GM18519 (cell line): ENCODE measurements at regions not wholly inside any gene's neighbourhood (a gene's known extent, or its start where the extent isn't known, plus 50 kb on each side); places are given as distances from the start of the nearest gene placed in this dataset.

Experiments used
- ATAC-seq: cut with Tn5 transposase; IDR thresholded peaks from one replicate; pipeline ENCODE4 v1.9.1; 2021; ENCODE audit warnings: mild to moderate bottlenecking, moderate library complexity; ENCODE audit not compliant: unreplicated experiment, low FRiP score

GRCh38 chr6:22073516-22074198 is 223.2 kb downstream of the PRL start:
- no peak for ATAC-seq

DNA sequence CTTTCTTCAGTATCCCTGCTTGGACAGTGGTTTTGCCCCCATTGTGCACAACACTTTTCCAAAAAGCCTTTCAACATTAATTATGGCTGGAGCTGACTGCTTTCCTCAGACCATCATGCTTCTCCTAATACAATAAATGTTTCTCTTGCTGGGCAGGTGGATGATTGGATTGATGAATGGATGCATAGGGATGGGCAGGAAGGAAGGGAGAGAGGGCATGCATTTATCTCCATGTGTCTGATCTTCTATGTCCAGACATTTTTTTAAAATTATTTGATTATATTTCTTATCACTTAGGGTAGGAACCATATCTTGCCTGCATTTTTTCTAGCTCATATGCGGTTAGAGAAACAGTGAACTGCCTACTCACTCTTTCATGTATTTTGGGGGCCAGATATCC is 218.5 kb downstream of the PRL start:
- ATAC-seq, result no peak

GRCh38 chr6:22078802-22079545 is 217.9 kb downstream of the PRL start:
- no peak for ATAC-seq

DNA sequence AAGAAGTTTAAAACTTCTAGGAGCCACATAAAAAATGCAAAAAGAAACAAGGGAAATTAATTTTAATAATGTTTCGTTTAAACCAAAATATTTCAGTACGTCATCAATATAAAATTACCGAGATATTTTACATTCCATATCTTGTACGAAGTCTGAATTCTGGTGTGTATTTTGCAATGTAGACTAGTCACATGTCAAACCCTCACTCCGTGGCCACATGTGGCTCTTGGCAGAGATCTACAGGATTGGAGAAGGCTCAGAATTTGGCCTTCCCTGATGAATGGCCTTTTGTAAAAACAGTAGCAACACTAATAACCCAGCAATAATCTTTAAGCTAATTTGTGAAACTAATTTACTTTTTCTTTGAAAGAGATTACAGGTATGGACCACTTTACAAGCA is 217.1 kb downstream of the PRL start:
- ATAC-seq, result no peak

DNA sequence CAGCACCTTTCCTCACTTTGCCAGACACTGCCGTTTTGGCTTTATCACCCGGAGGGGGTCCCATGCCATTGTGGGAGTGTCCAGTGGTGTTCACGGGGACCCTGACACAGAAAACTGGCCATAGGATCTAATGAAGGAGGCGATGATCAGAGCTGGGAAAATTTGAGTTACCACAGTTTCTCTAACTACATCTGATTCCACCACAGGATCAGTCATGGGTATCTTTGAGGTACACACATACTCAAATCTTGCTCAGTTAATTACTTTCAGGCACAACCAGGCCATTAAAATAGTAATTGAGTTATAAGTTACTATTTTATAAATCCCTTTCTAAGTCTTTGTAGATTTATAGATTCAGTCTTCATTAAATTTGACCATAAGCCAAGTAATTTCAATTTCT is 215.1 kb downstream of the PRL start:
- peak; percentile 82 for ATAC-seq

DNA sequence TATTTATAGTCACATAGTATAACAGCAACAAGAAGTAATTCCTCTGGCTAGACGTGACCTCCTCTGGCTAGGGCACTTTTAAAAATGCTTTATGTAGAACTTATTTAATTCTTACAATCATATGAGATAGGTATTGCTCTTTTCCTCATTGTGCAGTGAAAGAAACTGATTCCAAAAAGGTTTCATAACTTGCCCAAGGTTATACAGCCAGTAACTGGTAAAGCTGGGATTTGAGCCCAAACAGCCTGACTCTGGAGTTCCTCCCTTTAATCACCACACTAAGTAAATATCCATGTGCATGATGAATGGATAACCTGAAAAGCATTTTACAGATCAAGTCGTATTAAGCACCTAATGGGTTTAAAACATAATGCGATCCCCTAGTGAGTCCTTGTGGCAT is 214.6 kb downstream of the PRL start:
- no peak for ATAC-seq

- ATAC-seq, result no peak
These were observed 213.7 kb downstream of the PRL start for GRCh38 chr6:22083119-22083518.

DNA sequence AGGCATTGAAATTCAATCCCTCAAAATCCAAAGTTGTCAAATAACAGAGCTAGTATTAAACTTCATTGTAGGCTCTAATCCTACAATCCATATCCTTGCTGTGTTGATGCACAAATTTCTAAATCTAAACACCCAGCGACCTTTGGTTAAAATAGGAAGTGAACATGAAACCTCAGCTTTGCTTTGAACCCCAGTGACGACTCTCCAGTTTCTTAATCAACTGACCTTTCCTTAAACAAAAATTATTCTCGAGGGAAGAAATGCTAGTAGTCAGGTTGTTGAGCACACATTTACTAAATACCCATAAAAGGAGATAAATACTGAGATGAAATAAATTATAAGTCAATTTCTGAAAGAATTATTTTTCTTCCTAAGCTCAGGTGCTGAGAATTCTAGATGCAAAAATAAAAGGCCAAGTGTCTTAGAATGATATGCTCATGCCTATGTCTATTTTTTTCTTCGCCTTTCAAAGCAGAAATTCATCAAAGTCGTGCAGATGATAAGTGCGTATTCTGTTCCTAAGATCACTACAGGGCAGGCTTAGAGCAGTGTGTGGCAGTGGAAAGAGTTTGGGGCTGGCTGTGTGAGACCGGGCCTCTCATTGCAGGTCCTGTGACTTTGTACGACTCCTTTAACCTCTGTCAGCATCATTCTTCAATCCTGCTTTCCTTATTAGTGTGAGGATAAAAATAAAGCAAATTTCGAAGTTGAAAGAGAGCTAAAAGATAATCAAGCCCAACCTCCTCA is 208.7 kb downstream of the PRL start:
- ATAC-seq, result no peak

GRCh38 chr6:22091424-22091948 is 205.3 kb downstream of the PRL start:
- ATAC-seq, result no peak

DNA sequence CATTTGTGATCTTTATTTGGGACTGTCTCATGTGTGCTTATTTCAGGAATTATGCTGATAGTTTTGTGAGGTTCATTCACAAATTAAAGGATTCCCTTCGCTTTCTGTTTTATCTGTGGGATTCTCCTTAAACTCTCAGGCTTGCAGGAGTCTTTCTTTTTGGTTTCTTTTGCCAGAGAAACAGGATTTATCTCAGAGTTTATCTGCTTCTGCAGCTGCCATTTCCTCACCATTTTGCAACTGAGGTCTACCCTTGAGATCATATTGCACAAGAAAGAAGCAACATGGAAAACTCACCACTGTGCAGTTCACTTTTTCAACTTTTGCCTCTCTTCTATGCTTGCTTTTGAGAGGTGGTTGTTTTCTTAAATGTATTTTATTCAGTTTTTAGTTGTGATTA is 201.0 kb downstream of the PRL start:
- no peak for ATAC-seq

DNA sequence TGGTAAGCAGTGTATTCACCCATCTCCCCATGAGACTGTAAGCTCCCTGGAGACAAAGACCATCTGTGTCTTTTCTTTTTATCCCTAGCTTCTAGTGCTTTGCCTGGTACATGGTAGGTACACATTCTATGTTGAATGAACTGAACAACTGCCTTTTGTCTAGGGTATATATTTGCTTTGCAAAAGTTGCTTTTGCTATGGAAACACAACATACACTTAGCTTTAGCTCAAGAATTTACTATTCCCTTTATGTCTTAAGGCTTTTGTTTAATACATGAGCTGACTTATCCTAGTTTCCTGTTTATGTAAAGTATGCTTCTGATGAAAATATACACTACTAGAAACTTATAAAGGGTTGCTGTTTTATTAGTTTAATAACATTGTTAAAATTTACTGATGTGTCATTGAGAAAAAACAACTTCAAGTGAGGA is 198.2 kb downstream of the PRL start:
- ATAC-seq, result no peak

GRCh38 chr6:22099231-22099630 is 197.6 kb downstream of the PRL start:
- no peak for ATAC-seq

DNA sequence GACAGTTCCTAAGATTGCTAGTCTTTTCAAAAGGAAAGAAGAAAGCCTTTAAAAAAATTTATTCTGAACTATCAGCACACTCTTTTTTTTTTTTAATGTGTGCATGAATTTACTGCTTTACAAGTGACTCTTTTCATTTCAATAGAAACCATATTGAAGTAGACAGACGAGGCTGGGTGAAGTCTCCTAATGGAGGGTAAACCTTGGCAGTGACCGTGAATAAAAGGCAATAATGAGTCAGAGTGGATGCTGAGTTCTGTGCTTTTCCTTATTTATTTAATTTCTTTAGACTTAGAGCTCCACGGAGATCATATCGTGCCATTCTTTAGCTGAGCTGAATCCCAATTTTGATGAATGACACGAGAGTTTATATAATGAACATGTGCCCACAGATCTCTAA is 196.9 kb downstream of the PRL start:
- ATAC-seq, result no peak

DNA sequence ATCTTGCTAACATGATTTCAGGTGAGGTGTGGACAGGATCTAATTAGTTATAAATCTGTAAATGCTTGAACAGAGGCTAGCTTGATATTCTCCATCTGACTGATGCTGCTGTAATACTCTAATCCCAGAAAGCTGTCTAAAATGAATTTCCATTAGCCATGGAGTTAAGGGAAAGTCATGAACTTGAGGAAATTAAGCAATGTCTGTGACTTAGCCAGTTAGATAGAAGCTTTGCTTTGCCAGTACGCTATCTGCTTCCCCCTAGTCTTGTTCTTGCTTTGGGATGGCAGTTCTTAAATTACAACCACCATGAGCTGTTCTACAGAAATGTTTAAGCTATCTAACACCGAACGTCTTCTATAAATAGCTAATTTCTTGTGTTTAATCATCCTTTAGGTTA is 195.7 kb downstream of the PRL start:
- ATAC-seq, result no peak

DNA sequence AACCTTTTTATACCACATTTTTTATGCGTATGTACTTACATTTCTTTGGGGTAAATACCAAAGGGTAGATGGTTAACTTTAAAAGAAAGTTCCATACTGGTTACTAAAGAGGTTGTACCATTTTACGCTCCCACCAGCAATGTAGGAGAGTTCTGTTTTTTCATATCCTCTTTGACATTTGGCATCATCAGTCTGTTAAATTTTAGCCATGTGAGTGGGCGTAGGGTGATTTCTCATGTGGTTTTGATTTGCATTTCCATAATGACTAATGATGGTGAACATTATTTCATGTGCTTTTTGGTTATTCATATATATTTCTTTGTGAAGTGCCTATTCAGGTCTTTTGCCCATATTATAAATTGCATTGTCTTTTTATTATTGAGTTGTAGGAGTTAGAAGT is 194.2 kb downstream of the PRL start:
- ATAC-seq, result peak; percentile 91

- no peak for ATAC-seq
These were observed 190.4 kb downstream of the PRL start for GRCh38 chr6:22106451-22106850.

DNA sequence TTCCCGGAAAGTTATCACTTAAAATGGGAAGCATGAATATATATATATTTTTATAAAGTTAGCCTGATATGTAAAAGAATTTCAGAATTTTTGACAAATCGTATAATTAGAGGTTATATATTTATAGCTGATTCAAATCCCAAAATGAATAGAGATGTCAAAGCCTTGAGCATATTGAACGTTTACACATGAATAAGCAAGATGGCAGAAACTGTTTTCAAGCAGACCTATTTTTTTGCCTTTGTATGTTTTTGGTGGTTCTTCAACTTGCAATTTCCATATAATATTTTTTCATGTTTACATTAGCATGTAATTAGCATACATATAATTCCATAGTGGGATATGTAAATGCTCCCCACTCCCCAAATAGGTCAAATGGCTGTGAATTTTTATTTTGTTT is 189.9 kb downstream of the PRL start:
- ATAC-seq, result no peak

GRCh38 chr6:22108199-22108598 is 188.6 kb downstream of the PRL start:
- no peak for ATAC-seq

- no peak for ATAC-seq
These were observed 186.8 kb downstream of the PRL start for GRCh38 chr6:22110061-22110460.

DNA sequence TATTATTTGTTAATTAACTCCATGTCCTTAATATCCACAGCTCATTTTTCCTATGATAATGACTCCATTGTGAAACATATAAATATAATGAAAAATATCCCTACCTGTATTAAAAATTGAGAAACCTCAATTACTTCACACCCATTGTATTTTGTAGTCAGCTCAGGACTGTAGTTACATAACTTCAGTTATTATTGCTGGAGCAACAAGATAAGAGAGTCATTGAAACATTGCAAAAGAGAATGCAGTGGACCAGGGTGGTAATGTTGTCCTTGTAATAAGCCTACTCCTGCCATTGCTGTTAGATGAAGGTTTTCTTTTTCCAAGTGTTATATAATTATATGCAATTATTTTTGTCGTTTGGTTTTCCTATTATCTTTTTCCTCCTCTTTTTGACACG is 184.4 kb downstream of the PRL start:
- no peak for ATAC-seq

DNA sequence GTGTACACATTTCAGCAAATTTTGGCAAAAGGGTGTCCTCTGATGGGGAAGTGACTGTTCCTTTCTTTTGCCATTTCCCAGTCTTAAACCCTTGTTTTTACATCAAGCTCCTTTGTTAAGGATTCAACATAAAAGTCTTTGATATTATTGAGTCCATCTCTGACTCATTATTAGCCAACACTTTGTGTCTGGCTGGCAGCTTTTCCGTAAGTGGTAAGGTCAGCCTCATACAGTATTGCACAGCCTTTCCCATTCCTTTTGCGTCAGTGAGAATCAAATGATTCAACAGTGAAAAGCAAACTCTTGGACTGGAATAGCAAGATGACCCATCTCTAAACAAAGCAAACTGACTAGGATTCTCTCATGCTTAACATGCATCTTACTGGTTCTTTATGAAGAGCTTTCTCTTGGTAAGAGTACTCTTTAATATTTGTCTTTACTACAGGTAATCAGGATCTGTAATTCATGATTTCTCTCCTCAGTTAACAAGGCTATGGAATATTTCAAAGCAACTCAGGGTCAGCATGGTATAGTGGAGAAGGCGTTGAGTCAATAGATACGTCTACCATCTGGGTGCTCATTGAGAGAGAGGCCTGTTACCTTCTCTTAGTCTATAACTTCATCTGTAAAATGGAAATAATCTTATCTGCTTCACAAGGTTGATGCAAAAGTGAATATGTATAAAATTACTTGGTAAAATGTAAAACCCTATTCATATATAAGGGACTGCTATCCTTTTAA is 183.6 kb downstream of the PRL start:
- no peak for ATAC-seq
